Hematopoietic multipotent progenitor cell treated with erythropoietin and hydrocortisone succinate and interleukin-3 and kit ligand, for 4 days (in vitro differentiated cells): ENCODE measurements at regions not wholly inside any gene's neighbourhood (a gene's known extent, or its start where the extent isn't known, plus 50 kb on each side); places are given as distances from the start of the nearest gene placed in this dataset.
A peak's percentile ranks its signal among the peaks of the same experiment; 100 is the strongest.
"Not testable (repeated sequence)": the region's sequence is repeated elsewhere in the genome, so short reads cannot be mapped to it uniquely, and the experiment has no call there.

Experiments
- DNase-seq: peaks from one replicate; pipeline ENCODE4 v3.0.0-alpha.2; 2015

GRCh38 chr14:71764701-71765382, 167.4 kb upstream of the RGS6 start:
- DNase-seq = no peak

- no peak for DNase-seq
These were observed 166.7 kb upstream of the RGS6 start for GRCh38 chr14:71765505-71765904.

GRCh38 chr14:71770431-71770830, 161.8 kb upstream of the RGS6 start:
- DNase-seq = no peak

- not testable (repeated sequence) for DNase-seq
These were observed 160.8 kb upstream of the RGS6 start for GRCh38 chr14:71771421-71771820.

- not testable (repeated sequence) for DNase-seq
These were observed 160.2 kb upstream of the RGS6 start for GRCh38 chr14:71771996-71772395.

GRCh38 chr14:71773898-71774481, 158.2 kb upstream of the RGS6 start:
- DNase-seq = peak; percentile 34

GRCh38 chr14:71776471-71777360, 155.5 kb upstream of the RGS6 start:
- peak; percentile 47 for DNase-seq

- no peak for DNase-seq
These were observed 152.2 kb upstream of the RGS6 start for GRCh38 chr14:71780075-71780474.

- DNase-seq = no peak
These were observed 151.4 kb upstream of the RGS6 start for GRCh38 chr14:71780822-71781221.

GRCh38 chr14:71783088-71783487, 149.1 kb upstream of the RGS6 start:
- DNase-seq = no peak

GRCh38 chr14:71783786-71784185, 148.4 kb upstream of the RGS6 start:
- no peak for DNase-seq

- DNase-seq = no peak
These were observed 143.2 kb upstream of the RGS6 start for GRCh38 chr14:71789005-71789404.

GRCh38 chr14:71799841-71800240, 132.4 kb upstream of the RGS6 start:
- no peak for DNase-seq

GRCh38 chr14:71800878-71801277, 131.4 kb upstream of the RGS6 start:
- no peak for DNase-seq

- DNase-seq = no peak
These were observed 128.5 kb upstream of the RGS6 start for GRCh38 chr14:71803539-71804260.

GRCh38 chr14:71804992-71805391, 127.2 kb upstream of the RGS6 start:
- DNase-seq = no peak

- not testable (repeated sequence) for DNase-seq
These were observed 125.2 kb upstream of the RGS6 start for GRCh38 chr14:71807049-71807448.

- not testable (repeated sequence) for DNase-seq
These were observed 121.4 kb upstream of the RGS6 start for GRCh38 chr14:71810800-71811199.

GRCh38 chr14:71812693-71813092, 119.5 kb upstream of the RGS6 start:
- DNase-seq = no peak

GRCh38 chr14:71815110-71815509, 117.1 kb upstream of the RGS6 start:
- no peak for DNase-seq

- DNase-seq = no peak
These were observed 107.4 kb upstream of the RGS6 start for GRCh38 chr14:71824816-71825215.

GRCh38 chr14:71833476-71833875, 98.8 kb upstream of the RGS6 start:
- no peak for DNase-seq
